Mesothelial cell of epicardium (in vitro differentiated cells): ENCODE measurements at regions not wholly inside any gene's neighbourhood (a gene's known extent, or its start where the extent isn't known, plus 50 kb on each side); places are given as distances from the start of the nearest gene placed in this dataset.
"Not testable (repeated sequence)": the region's sequence is repeated elsewhere in the genome, so short reads cannot be mapped to it uniquely, and the experiment has no call there.

ENCODE experiments used
- DNase-seq, 2 experiments: peaks; one replicate each; pipeline ENCODE4 v3.0.0; 2021; ENCODE audit warnings: low spot score in 2 of 2; ENCODE audit not compliant: unreplicated experiment in 2 of 2
- H3K27ac Mint-ChIP-seq: 2 replicates; pipeline ENCODE4 v1.8.0; 2021; ENCODE audit warnings: mixed read lengths
- H3K27me3 Mint-ChIP-seq: 2 replicates; pipeline ENCODE4 v1.8.0; 2021; ENCODE audit warnings: low read depth, mixed read lengths
- H3K36me3 Mint-ChIP-seq: 2 replicates; pipeline ENCODE4 v1.8.0; 2021; ENCODE audit warnings: mixed read lengths
- H3K4me1 Mint-ChIP-seq: 2 replicates; pipeline ENCODE4 v1.8.0; 2021; ENCODE audit warnings: mixed read lengths
- H3K4me3 Mint-ChIP-seq: 2 replicates; pipeline ENCODE4 v1.8.0; 2021; ENCODE audit warnings: mild to moderate bottlenecking, moderate library complexity, mixed read lengths
- H3K9me3 Mint-ChIP-seq: 2 replicates; pipeline ENCODE4 v1.8.0; 2021; ENCODE audit warnings: mixed read lengths
- CTCF ChIP-seq: fragments of 200-600 bp; sonication (generic); IDR thresholded peaks from one replicate; pipeline ENCODE4 v1.5.0; 2021; ENCODE audit warnings: antibody characterized with exemption; ENCODE audit not compliant: unreplicated experiment

GRCh38 chr9:78692871-78693270 lies 395.9 kb downstream of the PSAT1 start:
- no peaks in the 10 kb centered on the region for H3K36me3 Mint-ChIP-seq
- no peak for DNase-seq
- H3K4me3 Mint-ChIP-seq = no peak overlapping the region
- H3K9me3 Mint-ChIP-seq = no peaks in the 10 kb centered on the region
- H3K4me1 Mint-ChIP-seq = peaks cover 4% of the 10 kb centered on the region
- TF ChIP-seq CTCF = no peak
- peaks cover 62% of the 10 kb centered on the region for H3K27me3 Mint-ChIP-seq
- no peak overlapping the region for H3K27ac Mint-ChIP-seq

DNA sequence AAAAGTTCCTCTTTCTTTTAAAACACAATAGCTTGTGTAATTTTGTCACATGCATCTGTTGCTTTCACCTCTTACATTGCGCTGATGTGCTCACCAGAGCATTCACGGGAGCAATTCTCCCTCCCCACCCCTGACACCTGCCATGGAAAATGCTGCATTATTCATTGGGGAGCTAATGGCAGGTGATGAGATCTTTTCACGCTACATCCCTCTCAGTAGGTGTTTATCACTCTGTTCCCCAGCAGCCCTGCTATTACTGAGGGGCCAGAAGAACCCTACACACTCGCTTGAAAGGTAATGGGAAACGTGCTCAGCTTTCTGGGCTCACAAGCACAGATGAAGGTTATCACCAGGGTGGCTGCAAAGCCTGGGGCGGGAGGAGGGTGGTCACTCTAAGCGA lies 398.0 kb downstream of the PSAT1 start:
- Mint-ChIP-seq H3K27ac (no peak overlapping the region), H3K4me1 (peaks cover 4% of the 10 kb centered on the region), H3K4me3 (no peak overlapping the region), H3K9me3 (no peaks in the 10 kb centered on the region), H3K27me3 (peaks cover 54% of the 10 kb centered on the region), H3K36me3 (no peaks in the 10 kb centered on the region)
- DNase-seq = no peak
- no peak for TF ChIP-seq CTCF

GRCh38 chr9:78695519-78695918 lies 398.6 kb downstream of the PSAT1 start:
- no peak for DNase-seq
- Mint-ChIP-seq H3K4me3 (no peak overlapping the region), H3K36me3 (no peaks in the 10 kb centered on the region), H3K9me3 (no peaks in the 10 kb centered on the region), H3K27ac (no peak overlapping the region), H3K27me3 (peaks cover 50% of the 10 kb centered on the region), H3K4me1 (peaks cover 4% of the 10 kb centered on the region)
- no peak for TF ChIP-seq CTCF

DNA sequence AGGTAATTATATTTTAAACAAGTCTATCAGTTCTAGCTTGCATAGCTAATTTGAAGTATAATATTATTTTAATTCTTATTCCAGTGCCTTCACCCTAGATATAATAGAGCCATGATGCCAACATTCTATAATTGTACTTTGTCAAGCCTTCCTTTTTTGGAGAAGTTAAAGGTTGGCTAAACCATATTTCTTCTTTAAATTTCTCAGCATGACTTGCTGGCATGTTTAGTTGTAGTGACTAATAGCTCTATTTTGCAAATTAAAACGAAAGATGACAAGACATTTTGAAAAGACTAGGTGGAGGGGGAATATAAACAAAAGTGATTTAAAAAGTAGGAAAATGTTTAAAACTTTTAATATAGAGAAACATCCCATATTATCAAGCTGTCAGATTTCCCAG lies 400.7 kb downstream of the PSAT1 start:
- no peak for DNase-seq
- Mint-ChIP-seq H3K4me3 (no peak overlapping the region), H3K9me3 (no peaks in the 10 kb centered on the region), H3K27me3 (peaks cover 38% of the 10 kb centered on the region), H3K36me3 (no peaks in the 10 kb centered on the region), H3K27ac (no peak overlapping the region), H3K4me1 (no peaks in the 10 kb centered on the region)
- no peak for TF ChIP-seq CTCF

DNA sequence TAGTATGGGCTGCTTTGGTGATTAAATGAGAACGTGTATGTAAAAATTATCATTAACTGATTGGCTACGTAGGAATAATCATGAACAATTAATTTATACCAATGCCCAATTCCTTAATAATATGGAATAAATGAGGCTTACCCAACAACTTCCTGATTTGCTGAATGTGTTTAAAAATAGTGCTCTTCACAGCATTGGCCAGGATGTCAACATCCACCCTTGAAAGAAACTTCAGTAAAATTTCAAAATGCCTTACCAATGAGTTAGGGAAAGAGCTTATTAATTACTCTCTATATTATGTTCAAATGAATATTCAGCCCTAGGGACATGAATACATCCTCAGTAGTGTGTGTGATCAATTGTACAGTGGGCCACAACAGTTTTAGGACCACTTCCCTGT lies 401.4 kb downstream of the PSAT1 start:
- H3K4me3 Mint-ChIP-seq = no peak overlapping the region
- H3K27me3 Mint-ChIP-seq = peaks cover 31% of the 10 kb centered on the region
- H3K4me1 Mint-ChIP-seq = no peaks in the 10 kb centered on the region
- no peak for DNase-seq
- no peak for TF ChIP-seq CTCF
- H3K36me3 Mint-ChIP-seq = peaks cover 2% of the 10 kb centered on the region
- H3K9me3 Mint-ChIP-seq = peaks cover 4% of the 10 kb centered on the region
- no peak overlapping the region for H3K27ac Mint-ChIP-seq

GRCh38 chr9:78699217-78699616 lies 402.3 kb downstream of the PSAT1 start:
- not testable (repeated sequence) for H3K27ac Mint-ChIP-seq, H3K4me1 Mint-ChIP-seq, DNase-seq, H3K4me3 Mint-ChIP-seq, H3K36me3 Mint-ChIP-seq, H3K9me3 Mint-ChIP-seq
- H3K27me3 Mint-ChIP-seq = peaks cover 22% of the 10 kb centered on the region

DNA sequence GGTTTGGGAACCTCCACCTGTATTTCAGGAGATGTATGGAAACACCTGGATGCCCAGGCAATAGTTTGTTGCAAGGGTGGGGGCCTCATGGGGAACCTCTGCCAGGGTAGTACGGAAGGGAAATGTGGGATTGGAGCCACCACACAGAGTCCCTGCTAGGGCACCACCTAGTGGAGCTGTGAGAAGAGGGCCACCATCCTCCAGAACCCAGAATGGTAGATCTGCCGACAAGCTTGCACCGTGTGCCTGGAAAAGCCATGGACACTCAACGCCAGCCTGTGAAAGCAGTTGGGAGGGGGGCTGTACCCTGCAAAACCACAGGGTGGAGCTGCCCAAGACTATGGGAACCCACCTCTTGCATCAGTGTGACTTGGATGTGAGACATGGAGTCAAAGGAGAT lies 407.2 kb downstream of the PSAT1 start:
- not testable (repeated sequence) for H3K27me3 Mint-ChIP-seq, DNase-seq, H3K4me3 Mint-ChIP-seq, H3K36me3 Mint-ChIP-seq, H3K27ac Mint-ChIP-seq, H3K4me1 Mint-ChIP-seq
- H3K9me3 Mint-ChIP-seq = peaks cover 14% of the 10 kb centered on the region
